ENCODE measurements at regions not wholly inside any gene's neighbourhood (a gene's known extent, or its start where the extent isn't known, plus 50 kb on each side); places are given as distances from the start of the nearest gene placed in this dataset.
"Not testable (repeated sequence)": the region's sequence is repeated elsewhere in the genome, so short reads cannot be mapped to it uniquely, and the experiment has no call there.

DNA sequence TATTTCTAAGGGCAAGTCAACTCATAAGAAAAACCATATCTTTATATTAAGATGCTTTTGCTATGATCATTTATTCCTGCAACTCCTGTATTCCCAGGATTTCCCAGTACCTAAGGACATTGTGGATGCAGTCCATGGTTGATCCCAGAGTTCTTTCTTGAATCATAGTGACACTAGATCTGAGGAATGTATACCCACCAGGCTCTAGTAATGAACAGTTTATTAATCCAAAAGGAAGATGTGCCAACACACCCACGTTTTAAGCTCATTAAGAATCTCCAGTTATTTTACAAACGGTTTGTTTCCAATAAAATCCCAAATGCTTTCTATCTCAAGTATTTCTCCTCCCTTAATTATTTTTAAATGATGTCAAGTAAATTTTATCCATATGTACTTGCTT is 210.8 kb upstream of the ZEB2 start:
- H3K9me3 ChIP-seq, result no peaks in the 10 kb centered on the region
- intact Hi-C loops (cut with DNase I; ENCODE audit: low total_unique reads), result no loop called here
- H3K27me3 ChIP-seq, result no peaks in the 10 kb centered on the region
- no peak overlapping the region for H3K4me3 ChIP-seq
- no peaks in the 10 kb centered on the region for H3K36me3 ChIP-seq (ENCODE audit: low read depth, missing control alignments)
- no peak overlapping the region for H3K27ac ChIP-seq
- H3K4me1 ChIP-seq, result no peaks in the 10 kb centered on the region
- no peak for DNase-seq
- TF ChIP-seq, protein P1, sequence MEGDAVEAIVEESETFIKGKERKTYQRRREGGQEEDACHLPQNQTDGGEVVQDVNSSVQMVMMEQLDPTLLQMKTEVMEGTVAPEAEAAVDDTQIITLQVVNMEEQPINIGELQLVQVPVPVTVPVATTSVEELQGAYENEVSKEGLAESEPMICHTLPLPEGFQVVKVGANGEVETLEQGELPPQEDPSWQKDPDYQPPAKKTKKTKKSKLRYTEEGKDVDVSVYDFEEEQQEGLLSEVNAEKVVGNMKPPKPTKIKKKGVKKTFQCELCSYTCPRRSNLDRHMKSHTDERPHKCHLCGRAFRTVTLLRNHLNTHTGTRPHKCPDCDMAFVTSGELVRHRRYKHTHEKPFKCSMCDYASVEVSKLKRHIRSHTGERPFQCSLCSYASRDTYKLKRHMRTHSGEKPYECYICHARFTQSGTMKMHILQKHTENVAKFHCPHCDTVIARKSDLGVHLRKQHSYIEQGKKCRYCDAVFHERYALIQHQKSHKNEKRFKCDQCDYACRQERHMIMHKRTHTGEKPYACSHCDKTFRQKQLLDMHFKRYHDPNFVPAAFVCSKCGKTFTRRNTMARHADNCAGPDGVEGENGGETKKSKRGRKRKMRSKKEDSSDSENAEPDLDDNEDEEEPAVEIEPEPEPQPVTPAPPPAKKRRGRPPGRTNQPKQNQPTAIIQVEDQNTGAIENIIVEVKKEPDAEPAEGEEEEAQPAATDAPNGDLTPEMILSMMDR (IDR thresholded peaks at IDR 0.05), result no peak
- TF ChIP-seq POLR2A (IDR thresholded peaks at IDR 0.05), result no peak
- 49 to 60% methylated on average over 2 of the region's 2 CpGs for WGBS, 2 donors

DNA sequence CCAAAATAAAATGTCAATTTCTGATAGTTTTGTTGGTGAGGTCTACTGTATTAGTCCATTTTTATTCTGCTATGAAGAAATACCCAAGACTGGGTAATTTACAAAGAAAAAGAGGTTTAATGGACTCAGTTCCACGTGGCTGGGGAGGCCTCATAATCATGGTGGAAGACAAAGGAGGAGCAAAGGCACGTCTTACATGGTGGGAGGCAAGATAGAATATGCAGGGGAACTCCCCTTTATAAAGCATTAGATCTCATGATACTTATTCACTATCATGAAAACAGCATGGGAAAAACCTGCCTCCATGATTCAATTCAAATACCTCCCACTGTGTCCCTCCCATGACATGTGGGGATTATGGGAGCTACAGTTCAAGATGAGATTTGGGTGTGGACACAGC is 204.5 kb upstream of the ZEB2 start:
- H3K4me3 ChIP-seq; H3K4me1 ChIP-seq; intact Hi-C loops (cut with DNase I; ENCODE audit: low total_unique reads); H3K27me3 ChIP-seq; H3K9me3 ChIP-seq; H3K27ac ChIP-seq; H3K36me3 ChIP-seq (ENCODE audit: low read depth, missing control alignments); DNase-seq: not testable (repeated sequence)
- 80 to 81% methylated on average over 2 of the region's 2 CpGs for WGBS, 2 donors

DNA sequence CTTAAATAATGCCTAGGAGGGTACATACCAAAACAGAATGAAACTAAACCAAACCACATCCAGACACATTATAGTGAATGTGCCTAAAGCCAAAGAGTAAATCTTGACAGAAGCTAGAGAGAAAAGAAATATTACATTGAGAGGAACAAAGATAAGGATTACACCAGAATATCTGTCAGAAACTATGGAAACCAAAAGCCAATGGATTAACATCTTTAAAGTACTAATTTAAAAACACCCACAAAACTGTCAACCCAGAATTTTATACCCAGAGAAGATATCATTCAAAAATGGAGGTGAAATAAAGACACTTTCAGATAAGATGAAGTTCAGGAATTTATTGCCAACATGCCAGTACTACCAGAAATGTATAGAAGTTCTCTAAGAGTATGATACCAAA is 198.5 kb upstream of the ZEB2 start:
- Histone ChIP-seq H3K4me3 (no peak overlapping the region), H3K36me3 (ENCODE audit: low read depth, missing control alignments) (no peaks in the 10 kb centered on the region), H3K9me3 (no peaks in the 10 kb centered on the region), H3K27me3 (no peaks in the 10 kb centered on the region), H3K27ac (no peak overlapping the region), H3K4me1 (no peaks in the 10 kb centered on the region)
- no peak for DNase-seq
- intact Hi-C loops (cut with DNase I; ENCODE audit: low total_unique reads), result no loop called here
- TF ChIP-seq, protein P1 (IDR thresholded peaks at IDR 0.05), result no peak
- TF ChIP-seq POLR2A (IDR thresholded peaks at IDR 0.05), result no peak

DNA sequence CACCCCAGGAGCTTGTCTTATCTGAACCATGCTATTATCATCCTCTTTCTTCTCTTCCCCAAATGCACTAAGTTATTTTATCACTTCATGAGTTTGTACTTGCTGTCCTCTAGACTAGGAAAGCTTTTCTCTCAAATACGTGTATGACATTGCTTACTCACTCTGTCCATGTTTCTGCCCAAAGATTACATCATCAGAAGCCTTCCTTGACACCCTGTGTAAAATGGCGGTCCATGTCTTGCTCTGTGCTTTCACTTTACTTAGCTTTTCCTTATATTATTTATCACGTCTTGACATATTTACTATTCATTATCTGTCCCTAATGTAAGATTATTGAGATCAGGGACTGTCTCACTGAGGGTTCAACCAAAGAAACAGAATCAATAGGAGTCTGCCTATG is 196.1 kb upstream of the ZEB2 start:
- TF ChIP-seq, protein P1 (IDR thresholded peaks at IDR 0.05), result no peak
- no peak for TF ChIP-seq POLR2A (IDR thresholded peaks at IDR 0.05)
- H3K4me1 ChIP-seq, result no peaks in the 10 kb centered on the region
- no peak for DNase-seq
- WGBS, 2 donors, result 77 to 94% methylated on average over 3 of the region's 3 CpGs
- H3K27ac ChIP-seq, result no peak overlapping the region
- H3K36me3 ChIP-seq (ENCODE audit: low read depth, missing control alignments), result no peaks in the 10 kb centered on the region
- H3K9me3 ChIP-seq, result no peaks in the 10 kb centered on the region
- no peak overlapping the region for H3K4me3 ChIP-seq
- intact Hi-C loops (cut with DNase I; ENCODE audit: low total_unique reads), result no loop called here
- H3K27me3 ChIP-seq, result no peaks in the 10 kb centered on the region

DNA sequence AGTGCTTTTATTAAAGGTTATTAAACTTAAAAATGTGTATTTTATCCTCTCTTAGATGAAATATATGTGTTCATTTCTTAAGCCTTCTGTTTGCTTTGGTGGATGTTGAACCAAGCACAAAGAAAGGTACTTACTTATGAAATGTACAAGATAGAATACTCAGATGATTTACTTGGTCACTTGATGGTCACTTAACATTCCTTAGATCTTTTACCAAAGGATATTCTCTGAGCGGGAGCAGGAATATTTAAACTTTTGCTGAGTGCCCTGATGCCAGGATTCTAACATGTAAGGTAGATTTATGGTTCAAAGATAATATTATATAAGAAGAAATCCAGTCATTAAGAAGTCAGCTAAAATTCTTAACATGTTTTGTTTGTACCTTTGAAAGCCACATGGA is 193.5 kb upstream of the ZEB2 start:
- Histone ChIP-seq H3K4me3 (no peak overlapping the region), H3K4me1 (no peaks in the 10 kb centered on the region), H3K9me3 (no peaks in the 10 kb centered on the region), H3K27me3 (no peaks in the 10 kb centered on the region), H3K36me3 (ENCODE audit: low read depth, missing control alignments) (no peaks in the 10 kb centered on the region), H3K27ac (no peak overlapping the region)
- intact Hi-C loops (cut with DNase I; ENCODE audit: low total_unique reads), result no loop called here
- WGBS, 2 donors, result 72 to 79% methylated on average over 1 of the region's 1 CpG
- DNase-seq, result no peak
- TF ChIP-seq, protein P1 (IDR thresholded peaks at IDR 0.05), result no peak
- no peak for TF ChIP-seq POLR2A (IDR thresholded peaks at IDR 0.05)

Measured in testis (tissue), 2 donors.